Left kidney (tissue), 1 donor: ENCODE measurements at regions not wholly inside any gene's neighbourhood (a gene's known extent, or its start where the extent isn't known, plus 50 kb on each side); places are given as distances from the start of the nearest gene placed in this dataset.
"Not testable (repeated sequence)": the region's sequence is repeated elsewhere in the genome, so short reads cannot be mapped to it uniquely, and the experiment has no call there.

Experiments used
- DNase-seq: peaks from one replicate; pipeline ENCODE4 v3.0.0-alpha.2; 2013

GRCh38 chr6:94698773-94699172, 878.6 kb upstream of the MANEA start:
- DNase-seq: no peak

GRCh38 chr6:94687255-94687654, 890.1 kb upstream of the MANEA start:
- not testable (repeated sequence) for DNase-seq

GRCh38 chr6:94683409-94683808, 893.9 kb upstream of the MANEA start:
- DNase-seq: no peak

- no peak for DNase-seq
These were observed 896.6 kb upstream of the MANEA start for GRCh38 chr6:94680669-94681212.

GRCh38 chr6:94673251-94673650, 904.1 kb upstream of the MANEA start:
- no peak for DNase-seq

- DNase-seq: no peak
These were observed 907.3 kb upstream of the MANEA start for GRCh38 chr6:94670017-94670416.

- DNase-seq: no peak
These were observed 908.5 kb upstream of the MANEA start for GRCh38 chr6:94668876-94669275.

- no peak for DNase-seq
These were observed 918.4 kb upstream of the MANEA start for GRCh38 chr6:94658929-94659328.

GRCh38 chr6:94651239-94651638, 926.1 kb upstream of the MANEA start:
- DNase-seq: no peak

GRCh38 chr6:94645191-94645590, 932.1 kb upstream of the MANEA start:
- DNase-seq: no peak

GRCh38 chr6:94639564-94639963, 937.8 kb upstream of the MANEA start:
- no peak for DNase-seq

- DNase-seq: no peak
These were observed 940.5 kb upstream of the MANEA start for GRCh38 chr6:94636780-94637385.

- no peak for DNase-seq
These were observed 953.7 kb upstream of the MANEA start for GRCh38 chr6:94623586-94623985.

GRCh38 chr6:94622783-94623182, 954.6 kb upstream of the MANEA start:
- no peak for DNase-seq

- DNase-seq: no peak
These were observed 976.7 kb upstream of the MANEA start for GRCh38 chr6:94600636-94601035.

GRCh38 chr6:94597487-94597886, 979.8 kb upstream of the MANEA start:
- DNase-seq: no peak

- DNase-seq: peak; percentile 32
These were observed 986.9 kb upstream of the MANEA start for GRCh38 chr6:94590416-94590815.

GRCh38 chr6:94588301-94588700, 989.0 kb upstream of the MANEA start:
- DNase-seq: no peak

- DNase-seq: no peak
These were observed 993.1 kb upstream of the MANEA start for GRCh38 chr6:94584211-94584610.

GRCh38 chr6:94570581-94570980, 1006.8 kb upstream of the MANEA start:
- DNase-seq: no peak

GRCh38 chr6:94562846-94563245, 1014.5 kb upstream of the MANEA start:
- DNase-seq: no peak

GRCh38 chr6:94559829-94560537, 1017.4 kb upstream of the MANEA start:
- DNase-seq: no peak

- not testable (repeated sequence) for DNase-seq
These were observed 1020.1 kb upstream of the MANEA start for GRCh38 chr6:94557207-94557606.

- no peak for DNase-seq
These were observed 1029.1 kb upstream of the MANEA start for GRCh38 chr6:94548201-94548600.
